ENCODE measurements at regions not wholly inside any gene's neighbourhood (a gene's known extent, or its start where the extent isn't known, plus 50 kb on each side); places are given as distances from the start of the nearest gene placed in this dataset.
A peak's percentile ranks its signal among the peaks of the same experiment; 100 is the strongest.

- Histone ChIP-seq H2AFZ (ENCODE audit: low read length) (no peak overlapping the region), H3K9me3 (ENCODE audit: control insufficient read depth, insufficient read depth, low read depth, low read length) (no peaks in the 10 kb centered on the region), H3K9ac (ENCODE audit: insufficient read depth, low read length) (no peak overlapping the region), H3K4me1 (ENCODE audit: control insufficient read depth, extremely low read depth, insufficient read depth, low read length) (no peaks in the 10 kb centered on the region), H3K4me3 (replicated peaks in 1 of 4; ENCODE audit: control extremely low read depth in 1 of 4, insufficient read depth in 1 of 4, low read depth in 3 of 4, low read length in 4 of 4) (no peak overlapping the region), H3K27ac (ENCODE audit: insufficient read depth, low read length) (no peak overlapping the region), H3K27me3 (ENCODE audit: control insufficient read depth, insufficient read depth, low read length) (no peaks in the 10 kb centered on the region), H3K36me3 (ENCODE audit: control insufficient read depth, insufficient read depth, low read length) (no peaks in the 10 kb centered on the region), H4K20me1 (ENCODE audit: control insufficient read depth, extremely low read depth, insufficient read depth, low read length) (no peaks in the 10 kb centered on the region), H3K79me2 (ENCODE audit: control insufficient read depth, insufficient read depth, low read length) (no peaks in the 10 kb centered on the region), H3K4me2 (ENCODE audit: extremely low read depth, insufficient read depth, low read length) (no peak overlapping the region)
- peak in 1 of 2 donors; percentile 53 for DNase-seq (ENCODE audit: low read depth in 2 of 2)
- TF ChIP-seq EZH2 (IDR thresholded peaks at IDR 0.05; ENCODE audit: low read length, missing control alignments) (no peak), CTCF (conservative IDR thresholded peaks at IDR 0.05 in 1 of 2, IDR thresholded peaks at IDR 0.05 in 1 of 2; ENCODE audit: low read depth in 1 of 2, low read length in 2 of 2) (no peak)
Observed at GRCh38 chr2:221791844-221792243, 219.7 kb upstream of the EPHA4 start.

GRCh38 chr2:221787561-221787960 lies 215.5 kb upstream of the EPHA4 start:
- H3K27ac ChIP-seq (ENCODE audit: insufficient read depth, low read length), result no peak overlapping the region
- TF ChIP-seq EZH2 (IDR thresholded peaks at IDR 0.05; ENCODE audit: low read length, missing control alignments) (no peak), CTCF (conservative IDR thresholded peaks at IDR 0.05 in 1 of 2, IDR thresholded peaks at IDR 0.05 in 1 of 2; ENCODE audit: low read depth in 1 of 2, low read length in 2 of 2) (no peak)
- DNase-seq (ENCODE audit: low read depth in 2 of 2), result no peak
- H3K36me3 ChIP-seq (ENCODE audit: control insufficient read depth, insufficient read depth, low read length), result no peaks in the 10 kb centered on the region
- no peak overlapping the region for H3K4me3 ChIP-seq (replicated peaks in 1 of 4; ENCODE audit: control extremely low read depth in 1 of 4, insufficient read depth in 1 of 4, low read depth in 3 of 4, low read length in 4 of 4)
- H2AFZ ChIP-seq (ENCODE audit: low read length), result no peak overlapping the region
- H3K9me3 ChIP-seq (ENCODE audit: control insufficient read depth, insufficient read depth, low read depth, low read length), result no peaks in the 10 kb centered on the region
- H3K79me2 ChIP-seq (ENCODE audit: control insufficient read depth, insufficient read depth, low read length), result no peaks in the 10 kb centered on the region
- no peak overlapping the region for H3K9ac ChIP-seq (ENCODE audit: insufficient read depth, low read length)
- H3K4me1 ChIP-seq (ENCODE audit: control insufficient read depth, extremely low read depth, insufficient read depth, low read length), result no peaks in the 10 kb centered on the region
- H3K27me3 ChIP-seq (ENCODE audit: control insufficient read depth, insufficient read depth, low read length), result no peaks in the 10 kb centered on the region
- H4K20me1 ChIP-seq (ENCODE audit: control insufficient read depth, extremely low read depth, insufficient read depth, low read length), result no peaks in the 10 kb centered on the region
- no peak overlapping the region for H3K4me2 ChIP-seq (ENCODE audit: extremely low read depth, insufficient read depth, low read length)

- Histone ChIP-seq H3K27me3 (ENCODE audit: control insufficient read depth, insufficient read depth, low read length) (no peaks in the 10 kb centered on the region), H3K4me2 (ENCODE audit: extremely low read depth, insufficient read depth, low read length) (no peak overlapping the region), H3K4me3 (replicated peaks in 1 of 4; ENCODE audit: control extremely low read depth in 1 of 4, insufficient read depth in 1 of 4, low read depth in 3 of 4, low read length in 4 of 4) (no peak overlapping the region), H3K9me3 (ENCODE audit: control insufficient read depth, insufficient read depth, low read depth, low read length) (no peaks in the 10 kb centered on the region), H3K4me1 (ENCODE audit: control insufficient read depth, extremely low read depth, insufficient read depth, low read length) (no peaks in the 10 kb centered on the region), H2AFZ (ENCODE audit: low read length) (no peak overlapping the region), H3K9ac (ENCODE audit: insufficient read depth, low read length) (no peak overlapping the region), H4K20me1 (ENCODE audit: control insufficient read depth, extremely low read depth, insufficient read depth, low read length) (no peaks in the 10 kb centered on the region), H3K36me3 (ENCODE audit: control insufficient read depth, insufficient read depth, low read length) (no peaks in the 10 kb centered on the region), H3K27ac (ENCODE audit: insufficient read depth, low read length) (no peak overlapping the region), H3K79me2 (ENCODE audit: control insufficient read depth, insufficient read depth, low read length) (no peaks in the 10 kb centered on the region)
- TF ChIP-seq CTCF (conservative IDR thresholded peaks at IDR 0.05 in 1 of 2, IDR thresholded peaks at IDR 0.05 in 1 of 2; ENCODE audit: low read depth in 1 of 2, low read length in 2 of 2) (no peak), EZH2 (IDR thresholded peaks at IDR 0.05; ENCODE audit: low read length, missing control alignments) (no peak)
- no peak for DNase-seq (ENCODE audit: low read depth in 2 of 2)
Observed at GRCh38 chr2:221786297-221786926, 214.3 kb upstream of the EPHA4 start.
